ENCODE measurements at regions not wholly inside any gene's neighbourhood (a gene's known extent, or its start where the extent isn't known, plus 50 kb on each side); places are given as distances from the start of the nearest gene placed in this dataset.

DNA sequence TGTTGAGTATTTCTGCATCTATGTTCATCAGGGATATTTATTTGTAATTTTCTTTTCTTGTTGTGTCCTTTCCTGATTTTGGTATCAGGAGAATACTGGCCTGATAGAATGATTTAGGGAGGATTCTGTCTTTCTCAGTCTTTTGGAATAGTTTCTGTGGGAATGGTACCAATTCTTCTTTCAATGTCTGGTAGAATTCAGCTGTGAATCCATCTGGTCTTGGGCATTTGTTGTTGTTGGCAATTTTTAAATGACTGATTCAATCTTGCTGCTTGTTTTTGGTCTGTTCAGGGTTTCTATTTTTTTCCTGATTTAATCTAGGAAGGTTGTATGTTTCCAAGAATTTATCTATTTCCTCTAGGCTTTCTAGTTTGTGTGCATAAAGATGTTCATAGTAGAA, 170.9 kb upstream of the PDE3A start:
- Histone ChIP-seq H3K27ac (ENCODE audit: low read depth, low read length) (no peak overlapping the region), H3K27me3 (ENCODE audit: control insufficient read depth, insufficient read depth, low read length) (no peaks in the 10 kb centered on the region), H3K4me3 (ENCODE audit: low read depth, low read length) (no peak overlapping the region), H3K9me3 (ENCODE audit: control insufficient read depth, insufficient read depth, low read length) (no peaks in the 10 kb centered on the region)
- ChIA-PET POLR2A (no interaction called here), CTCF (no interaction called here)
- DNase-seq (ENCODE audit: low read depth, low spot score): no peak
- TF ChIP-seq, protein P1, sequence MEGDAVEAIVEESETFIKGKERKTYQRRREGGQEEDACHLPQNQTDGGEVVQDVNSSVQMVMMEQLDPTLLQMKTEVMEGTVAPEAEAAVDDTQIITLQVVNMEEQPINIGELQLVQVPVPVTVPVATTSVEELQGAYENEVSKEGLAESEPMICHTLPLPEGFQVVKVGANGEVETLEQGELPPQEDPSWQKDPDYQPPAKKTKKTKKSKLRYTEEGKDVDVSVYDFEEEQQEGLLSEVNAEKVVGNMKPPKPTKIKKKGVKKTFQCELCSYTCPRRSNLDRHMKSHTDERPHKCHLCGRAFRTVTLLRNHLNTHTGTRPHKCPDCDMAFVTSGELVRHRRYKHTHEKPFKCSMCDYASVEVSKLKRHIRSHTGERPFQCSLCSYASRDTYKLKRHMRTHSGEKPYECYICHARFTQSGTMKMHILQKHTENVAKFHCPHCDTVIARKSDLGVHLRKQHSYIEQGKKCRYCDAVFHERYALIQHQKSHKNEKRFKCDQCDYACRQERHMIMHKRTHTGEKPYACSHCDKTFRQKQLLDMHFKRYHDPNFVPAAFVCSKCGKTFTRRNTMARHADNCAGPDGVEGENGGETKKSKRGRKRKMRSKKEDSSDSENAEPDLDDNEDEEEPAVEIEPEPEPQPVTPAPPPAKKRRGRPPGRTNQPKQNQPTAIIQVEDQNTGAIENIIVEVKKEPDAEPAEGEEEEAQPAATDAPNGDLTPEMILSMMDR (IDR thresholded peaks at IDR 0.05; ENCODE audit: low read depth, low read length): no peak

DNA sequence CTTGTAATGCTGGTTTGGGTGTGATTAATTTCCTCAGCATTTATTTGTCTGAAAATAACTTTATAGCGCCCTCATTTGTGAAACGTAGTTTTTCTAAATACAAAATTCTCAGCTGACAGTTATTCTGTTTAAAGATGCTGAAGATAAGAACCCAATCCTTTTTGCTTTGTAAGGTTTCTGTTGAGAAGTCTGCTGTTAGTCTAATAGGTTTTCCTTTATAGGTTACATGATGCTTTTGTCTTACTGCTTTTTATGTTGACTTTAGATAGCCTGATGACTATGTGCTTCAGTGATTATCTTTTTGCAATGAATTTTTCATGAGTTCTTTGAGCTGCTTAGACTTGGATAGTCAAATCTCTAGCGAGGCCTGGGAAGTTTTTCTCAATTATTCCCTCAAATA, 168.6 kb upstream of the PDE3A start:
- Histone ChIP-seq H3K27ac (ENCODE audit: low read depth, low read length) (no peak overlapping the region), H3K4me3 (ENCODE audit: low read depth, low read length) (no peak overlapping the region), H3K27me3 (ENCODE audit: control insufficient read depth, insufficient read depth, low read length) (no peaks in the 10 kb centered on the region), H3K9me3 (ENCODE audit: control insufficient read depth, insufficient read depth, low read length) (no peaks in the 10 kb centered on the region)
- POLR2A ChIA-PET: no interaction called here
- CTCF ChIA-PET: no interaction called here
- TF ChIP-seq, protein P1 (IDR thresholded peaks at IDR 0.05; ENCODE audit: low read depth, low read length): no peak
- no peak for DNase-seq (ENCODE audit: low read depth, low spot score)

DNA sequence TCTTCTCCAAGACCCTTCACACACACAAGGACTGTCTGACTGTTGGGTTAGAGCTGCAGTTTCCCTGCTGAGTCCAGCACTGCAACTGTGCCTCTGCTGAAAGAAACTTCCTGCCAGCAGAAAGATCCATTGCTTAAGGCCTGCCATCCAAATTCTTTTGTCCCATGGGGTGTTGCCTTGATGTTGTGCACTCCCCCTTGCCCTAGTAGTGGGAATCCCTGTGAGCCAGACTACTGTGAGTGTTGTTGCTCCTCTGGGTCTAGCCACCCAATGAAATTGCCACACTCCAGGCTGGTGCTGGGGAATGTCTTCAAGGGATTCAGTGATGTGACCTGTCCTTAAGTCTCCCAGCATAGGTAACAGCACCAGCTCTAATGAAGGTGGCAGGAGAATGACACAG, 166.6 kb upstream of the PDE3A start:
- CTCF ChIA-PET: no interaction called here

DNA sequence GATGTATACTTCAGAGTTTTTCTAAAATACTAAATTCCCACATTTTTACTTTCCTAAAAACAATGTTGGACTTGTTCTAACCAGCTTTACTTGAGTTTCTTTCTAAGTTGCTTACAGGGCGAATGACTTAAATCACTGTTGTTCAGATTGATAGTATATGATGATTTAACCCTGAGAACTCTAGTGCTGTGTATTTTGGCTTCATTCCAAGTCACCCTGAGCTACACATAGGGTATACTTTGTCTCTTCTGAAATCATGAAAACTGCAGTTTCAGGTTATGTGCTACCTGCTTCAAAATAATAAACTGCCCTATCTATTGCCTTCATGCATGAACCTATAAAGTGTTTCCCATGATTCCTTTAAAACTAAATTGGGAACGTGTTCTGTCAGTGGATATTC, 162.5 kb upstream of the PDE3A start:
- ChIA-PET CTCF (no interaction called here), POLR2A (no interaction called here)
- Histone ChIP-seq H3K27ac (ENCODE audit: low read depth, low read length) (no peak overlapping the region), H3K4me3 (ENCODE audit: low read depth, low read length) (no peak overlapping the region), H3K27me3 (ENCODE audit: control insufficient read depth, insufficient read depth, low read length) (no peaks in the 10 kb centered on the region), H3K9me3 (ENCODE audit: control insufficient read depth, insufficient read depth, low read length) (no peaks in the 10 kb centered on the region)
- TF ChIP-seq, protein P1 (IDR thresholded peaks at IDR 0.05; ENCODE audit: low read depth, low read length): no peak
- no peak for DNase-seq (ENCODE audit: low read depth, low spot score)

More for the DNA sequence above, 166.6 kb upstream of the PDE3A start:
- no peak for DNase-seq (ENCODE audit: low read depth, low spot score)
- H3K4me3 ChIP-seq (ENCODE audit: low read depth, low read length): no peak overlapping the region
- no peaks in the 10 kb centered on the region for H3K27me3 ChIP-seq (ENCODE audit: control insufficient read depth, insufficient read depth, low read length)
- no peaks in the 10 kb centered on the region for H3K9me3 ChIP-seq (ENCODE audit: control insufficient read depth, insufficient read depth, low read length)
- POLR2A ChIA-PET: no interaction called here
- TF ChIP-seq, protein P1 (IDR thresholded peaks at IDR 0.05; ENCODE audit: low read depth, low read length): no peak
- H3K27ac ChIP-seq (ENCODE audit: low read depth, low read length): no peak overlapping the region

DNA sequence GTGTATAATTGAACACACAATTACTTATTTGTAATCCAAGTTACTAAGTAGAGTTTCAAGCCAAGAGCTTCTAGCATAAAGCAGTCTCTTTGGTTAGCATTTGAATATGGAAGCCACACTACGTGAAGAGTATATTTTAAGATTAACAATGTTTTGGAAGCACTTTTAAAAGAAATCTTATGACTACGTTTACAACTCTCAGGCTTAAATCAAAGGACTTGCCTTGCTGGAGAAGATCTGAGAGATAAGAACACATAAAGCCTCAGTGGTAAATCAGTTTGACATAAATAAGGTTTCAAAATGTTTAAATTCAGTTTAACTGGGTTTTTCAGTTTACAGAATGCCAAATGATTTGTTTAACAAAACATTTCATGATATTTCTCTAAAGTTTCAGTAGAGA, 161.9 kb upstream of the PDE3A start:
- Histone ChIP-seq H3K4me3 (ENCODE audit: low read depth, low read length) (no peak overlapping the region), H3K9me3 (ENCODE audit: control insufficient read depth, insufficient read depth, low read length) (no peaks in the 10 kb centered on the region), H3K27ac (ENCODE audit: low read depth, low read length) (no peak overlapping the region), H3K27me3 (ENCODE audit: control insufficient read depth, insufficient read depth, low read length) (no peaks in the 10 kb centered on the region)
- ChIA-PET POLR2A (no interaction called here), CTCF (no interaction called here)
- TF ChIP-seq, protein P1 (IDR thresholded peaks at IDR 0.05; ENCODE audit: low read depth, low read length): no peak
- DNase-seq (ENCODE audit: low read depth, low spot score): no peak
